HEK293T (cell line): ENCODE measurements at regions not wholly inside any gene's neighbourhood (a gene's known extent, or its start where the extent isn't known, plus 50 kb on each side); places are given as distances from the start of the nearest gene placed in this dataset.

Source experiments
- ELF4 ChIP-seq: fragments of 450-650 bp; IDR thresholded peaks from 2 replicates; pipeline ENCODE4 v1.6.1; 2017; ENCODE audit warnings: antibody characterized with exemption
- FOXM1 ChIP-seq: fragments of 450-650 bp; IDR thresholded peaks from 2 replicates; pipeline ENCODE4 v1.6.1; 2017; ENCODE audit warnings: mild to moderate bottlenecking, borderline replicate concordance
- SP1 ChIP-seq: fragments of 450-650 bp; IDR thresholded peaks from 2 replicates; pipeline ENCODE4 v1.6.1; 2017
- SUZ12 ChIP-seq: fragments of 450-650 bp; IDR thresholded peaks from 2 replicates; pipeline ENCODE4 v1.6.1; 2016; ENCODE audit warnings: mild to moderate bottlenecking

- TF ChIP-seq SUZ12 (no peak), FOXM1 (no peak), SP1 (no peak), ELF4 (no peak)
Observed at GRCh38 chr6:137631323-137631722, 137.1 kb upstream of the OLIG3 start.
